ENCODE measurements at regions not wholly inside any gene's neighbourhood (a gene's known extent, or its start where the extent isn't known, plus 50 kb on each side); places are given as distances from the start of the nearest gene placed in this dataset.
"Not testable (repeated sequence)": the region's sequence is repeated elsewhere in the genome, so short reads cannot be mapped to it uniquely, and the experiment has no call there.

GRCh38 chr4:77293426-77293825, 136.4 kb downstream of the CCNG2 start:
- H3K4me3 ChIP-seq (ENCODE audit: low read length), result no peak overlapping the region
- no peak for TF ChIP-seq CTCF (IDR thresholded peaks at IDR 0.05; ENCODE audit: insufficient read depth, low read depth, low read length, missing control alignments)
- DNase-seq (ENCODE audit: low read depth), result peak; percentile 69

GRCh38 chr4:77300996-77301395, 144.0 kb downstream of the CCNG2 start:
- DNase-seq (ENCODE audit: low read depth); H3K4me3 ChIP-seq (ENCODE audit: low read length): not testable (repeated sequence)

GRCh38 chr4:77305766-77306165, 148.8 kb downstream of the CCNG2 start:
- H3K4me3 ChIP-seq (ENCODE audit: low read length), result no peak overlapping the region
- no peak for TF ChIP-seq CTCF (IDR thresholded peaks at IDR 0.05; ENCODE audit: insufficient read depth, low read depth, low read length, missing control alignments)
- no peak for DNase-seq (ENCODE audit: low read depth)

- DNase-seq (ENCODE audit: low read depth), result no peak
- no peak overlapping the region for H3K4me3 ChIP-seq (ENCODE audit: low read length)
- no peak for TF ChIP-seq CTCF (IDR thresholded peaks at IDR 0.05; ENCODE audit: insufficient read depth, low read depth, low read length, missing control alignments)
These were observed 149.5 kb downstream of the CCNG2 start for GRCh38 chr4:77306496-77306895.

GRCh38 chr4:77308843-77309242, 151.8 kb downstream of the CCNG2 start:
- peak; percentile 64 for TF ChIP-seq CTCF (IDR thresholded peaks at IDR 0.05; ENCODE audit: insufficient read depth, low read depth, low read length, missing control alignments)
- DNase-seq (ENCODE audit: low read depth), result peak; percentile 69
- no peak overlapping the region for H3K4me3 ChIP-seq (ENCODE audit: low read length)

GRCh38 chr4:77309496-77309895, 152.5 kb downstream of the CCNG2 start:
- TF ChIP-seq CTCF (IDR thresholded peaks at IDR 0.05; ENCODE audit: insufficient read depth, low read depth, low read length, missing control alignments), result no peak
- no peak overlapping the region for H3K4me3 ChIP-seq (ENCODE audit: low read length)
- no peak for DNase-seq (ENCODE audit: low read depth)

GRCh38 chr4:77310931-77311330, 153.9 kb downstream of the CCNG2 start:
- no peak overlapping the region for H3K4me3 ChIP-seq (ENCODE audit: low read length)
- no peak for TF ChIP-seq CTCF (IDR thresholded peaks at IDR 0.05; ENCODE audit: insufficient read depth, low read depth, low read length, missing control alignments)
- DNase-seq (ENCODE audit: low read depth), result peak; percentile 29

GRCh38 chr4:77314697-77315096, 157.7 kb downstream of the CCNG2 start:
- no peak overlapping the region for H3K4me3 ChIP-seq (ENCODE audit: low read length)
- no peak for TF ChIP-seq CTCF (IDR thresholded peaks at IDR 0.05; ENCODE audit: insufficient read depth, low read depth, low read length, missing control alignments)
- DNase-seq (ENCODE audit: low read depth), result no peak
